CD14-positive monocyte (primary cell): ENCODE measurements at regions not wholly inside any gene's neighbourhood (a gene's known extent, or its start where the extent isn't known, plus 50 kb on each side); places are given as distances from the start of the nearest gene placed in this dataset.

Experiments
- DNase-seq, 3 donors: peaks; one replicate each; pipeline ENCODE4 v3.0.0-alpha.2; 2011 to 2022
- H2AFZ ChIP-seq: 2 replicates; pipeline ENCODE4 v1.6.0; 2012; ENCODE audit warnings: mild to moderate bottlenecking, low read depth, low read length, inconsistent platforms; ENCODE audit not compliant: insufficient read depth, poor library complexity, severe bottlenecking
- H3K27ac ChIP-seq, 2 donors: 1 replicate in 1 of 2; 2 replicates in 1 of 2; pipeline ENCODE4 v1.5.1; 2012 to 2013; ENCODE audit warnings: low read length in 2 of 2, control low read depth in 1 of 2, inconsistent platforms in 1 of 2, low read depth in 1 of 2, mild to moderate bottlenecking in 1 of 2
- H3K27me3 ChIP-seq, 2 donors: one replicate each; pipeline versions ENCODE4 v1.6.0 to v1.6.1; 2011 to 2013; ENCODE audit warnings: low read length in 2 of 2; ENCODE audit not compliant: control insufficient read depth in 2 of 2, insufficient read depth in 2 of 2
- H3K36me3 ChIP-seq, 2 donors: replicated peaks in 1 of 2; 1 replicate in 1 of 2; 2 replicates in 1 of 2; pipeline versions ENCODE4 v1.5.1 to v1.6.1; 2012 to 2013; ENCODE audit warnings: low read length in 2 of 2, control low read depth in 1 of 2, inconsistent platforms in 1 of 2, mild to moderate bottlenecking in 1 of 2; ENCODE audit not compliant: insufficient read depth in 2 of 2, control insufficient read depth in 1 of 2
- H3K4me1 ChIP-seq, 2 donors: 1 replicate in 1 of 2; 2 replicates in 1 of 2; pipeline versions ENCODE4 v1.5.1 to v1.6.1; 2012 to 2013; ENCODE audit warnings: low read length in 2 of 2, control low read depth in 1 of 2, inconsistent platforms in 1 of 2, mild to moderate bottlenecking in 1 of 2, moderate library complexity in 1 of 2; ENCODE audit not compliant: insufficient read depth in 2 of 2, control insufficient read depth in 1 of 2
- H3K4me2 ChIP-seq: replicated peaks from 2 replicates; pipeline ENCODE3; 2012; ENCODE audit warnings: low read length, moderate library complexity, mild to moderate bottlenecking; ENCODE audit not compliant: poor library complexity, severe bottlenecking; ENCODE audit errors: extremely low read depth
- H3K4me3 ChIP-seq, 3 experiments: fragments of 200-600 bp in 1 of 3; sonication (generic) in 1 of 3; replicated peaks in 1 of 3; 1 replicate in 2 of 3; 2 replicates in 1 of 3; pipeline ENCODE4 v1.5.1; 2011 to 2013; ENCODE audit warnings: low read length in 3 of 3, mild to moderate bottlenecking in 3 of 3, control low read depth in 2 of 3, low read depth in 2 of 3, inconsistent platforms in 1 of 3, moderate library complexity in 1 of 3
- H3K79me2 ChIP-seq: 2 replicates; pipeline ENCODE4 v1.6.0; 2012; ENCODE audit warnings: mild to moderate bottlenecking, control low read depth, inconsistent platforms, low read length, moderate library complexity; ENCODE audit not compliant: insufficient read depth
- H3K9ac ChIP-seq: 2 replicates; pipeline ENCODE4 v1.6.0; 2017; ENCODE audit warnings: low read length, mild to moderate bottlenecking; ENCODE audit not compliant: insufficient read depth, poor library complexity, severe bottlenecking
- H3K9me3 ChIP-seq, 2 donors: replicated peaks in 1 of 2; 1 replicate in 1 of 2; 2 replicates in 1 of 2; pipeline versions ENCODE4 v1.5.1 to v1.6.1; 2012 to 2013; ENCODE audit warnings: low read length in 2 of 2, control low read depth in 1 of 2; ENCODE audit not compliant: control insufficient read depth in 1 of 2, insufficient read depth in 1 of 2
- H4K20me1 ChIP-seq: 2 replicates; pipeline ENCODE4 v1.6.0; 2012; ENCODE audit warnings: mild to moderate bottlenecking, low read length, control low read depth, moderate library complexity; ENCODE audit not compliant: insufficient read depth
- H3K27ac Mint-ChIP-seq, 7 donors: one replicate each; pipeline ENCODE4 v1.8.0; 2020; ENCODE audit warnings: mild to moderate bottlenecking in 7 of 7, mixed read lengths in 7 of 7, moderate library complexity in 6 of 7, inconsistent platforms in 2 of 7
- H3K27me3 Mint-ChIP-seq, 3 donors: one replicate each; pipeline ENCODE4 v1.8.0; 2021 to 2022; ENCODE audit warnings: low read depth in 3 of 3, mild to moderate bottlenecking in 3 of 3, mixed read lengths in 3 of 3, moderate library complexity in 3 of 3, inconsistent platforms in 1 of 3
- H3K36me3 Mint-ChIP-seq, 2 donors: one replicate each; pipeline ENCODE4 v1.8.0; 2020; ENCODE audit warnings: mixed read lengths in 2 of 2, inconsistent platforms in 1 of 2, mild to moderate bottlenecking in 1 of 2
- H3K4me1 Mint-ChIP-seq: one replicate; pipeline ENCODE4 v1.8.0; 2020; ENCODE audit warnings: mild to moderate bottlenecking, mixed read lengths
- H3K4me3 Mint-ChIP-seq, 2 donors: one replicate each; pipeline ENCODE4 v1.8.0; 2020; ENCODE audit warnings: mild to moderate bottlenecking in 2 of 2, mixed read lengths in 2 of 2, moderate library complexity in 1 of 2
- H3K9me3 Mint-ChIP-seq, 7 donors: one replicate each; pipeline ENCODE4 v1.8.0; 2020 to 2022; ENCODE audit warnings: mixed read lengths in 7 of 7, mild to moderate bottlenecking in 6 of 7, moderate library complexity in 6 of 7, inconsistent platforms in 2 of 7
- CTCF ChIP-seq: fragments of 200-600 bp; IDR thresholded peaks from one replicate; pipeline ENCODE4 v1.8.0; 2022; ENCODE audit warnings: antibody characterized with exemption, mild to moderate bottlenecking
- WGBS: methylation state at CpG from one replicate; pipeline ENCODE4 v1.1.5; 2013; ENCODE audit warnings: missing lambda C conversion rate; ENCODE audit not compliant: insufficient coverage; 5-methylcytosine and 5-hydroxymethylcytosine counted together
- intact Hi-C, 2 donors: fragments of 100-400 bp; cut with micrococcal nuclease; formaldehyde crosslinking; loops; one replicate each; pipeline versions ENCODE4 v1.15.0 to v1.15.1; 2023

- intact Hi-C loops = no loop called here
- H2AFZ ChIP-seq = no peak overlapping the region
- Mint-ChIP-seq H3K27me3 (peaks cover 0 to 2% (median 1%) of the 10 kb centered on the region in 3 donors), H3K9me3 (peaks cover 9 to 14% (median 11%) of the 10 kb centered on the region in 7 donors), H3K36me3 (no peaks in the 10 kb centered on the region), H3K4me3 (no peak overlapping the region), H3K4me1 (no peaks in the 10 kb centered on the region), H3K27ac (no peak overlapping the region)
- no peaks in the 10 kb centered on the region for H3K36me3 ChIP-seq
- no peaks in the 10 kb centered on the region for H3K27me3 ChIP-seq
- no peak overlapping the region for H3K4me3 ChIP-seq
- WGBS = 94% methylated on average over 5 of the region's 8 CpGs
- H3K4me2 ChIP-seq = no peak overlapping the region
- H4K20me1 ChIP-seq = no peaks in the 10 kb centered on the region
- no peak for DNase-seq
- H3K27ac ChIP-seq = no peak overlapping the region
- peaks cover 0 to 14% of the 10 kb centered on the region in 2 donors for H3K9me3 ChIP-seq
- TF ChIP-seq CTCF = no peak
- no peaks in the 10 kb centered on the region for H3K4me1 ChIP-seq
- H3K9ac ChIP-seq = no peak overlapping the region
- no peaks in the 10 kb centered on the region for H3K79me2 ChIP-seq
Observed at GRCh38 chr2:15757820-15758586, 166.3 kb downstream of the DDX1 start.

- Histone ChIP-seq H3K27ac (no peak overlapping the region), H3K9me3 (peaks cover 0 to 14% of the 10 kb centered on the region in 2 donors), H3K4me1 (no peaks in the 10 kb centered on the region), H3K4me2 (no peak overlapping the region), H3K27me3 (no peaks in the 10 kb centered on the region), H4K20me1 (no peaks in the 10 kb centered on the region), H3K36me3 (no peaks in the 10 kb centered on the region), H3K79me2 (no peaks in the 10 kb centered on the region), H3K9ac (no peak overlapping the region), H3K4me3 (no peak overlapping the region), H2AFZ (no peak overlapping the region)
- H3K36me3 Mint-ChIP-seq = no peaks in the 10 kb centered on the region
- H3K9me3 Mint-ChIP-seq = peaks cover 7 to 13% (median 11%) of the 10 kb centered on the region in 7 donors
- H3K27me3 Mint-ChIP-seq = peaks cover 0 to 2% (median 1%) of the 10 kb centered on the region in 3 donors
- intact Hi-C loops = no loop called here
- no peak overlapping the region for H3K27ac Mint-ChIP-seq
- DNase-seq = no peak
- H3K4me1 Mint-ChIP-seq = no peaks in the 10 kb centered on the region
- no peak for TF ChIP-seq CTCF
- no peak overlapping the region for H3K4me3 Mint-ChIP-seq
- WGBS = 100% methylated on average over 5 of the region's 7 CpGs
Observed at GRCh38 chr2:15758848-15759247, 167.2 kb downstream of the DDX1 start.
